KMS-11 (cell line): ENCODE measurements at regions not wholly inside any gene's neighbourhood (a gene's known extent, or its start where the extent isn't known, plus 50 kb on each side); places are given as distances from the start of the nearest gene placed in this dataset.

Experiments used
- H2AFZ ChIP-seq: fragments of 200-600 bp; sonication (generic); 2 replicates; pipeline ENCODE4 v1.6.1; 2016; ENCODE audit warnings: antibody characterized with exemption, mixed run types, low read depth
- H3K27ac ChIP-seq: fragments of 200-600 bp; sonication (generic); 2 replicates; pipeline ENCODE4 v1.6.1; 2016; ENCODE audit warnings: mild to moderate bottlenecking, mixed run types
- H3K27me3 ChIP-seq: fragments of 200-600 bp; sonication (generic); 2 replicates; pipeline ENCODE4 v1.6.1; 2017; ENCODE audit warnings: mild to moderate bottlenecking, low read depth, mixed run types, moderate library complexity; ENCODE audit not compliant: insufficient read depth
- H3K36me3 ChIP-seq: fragments of 200-600 bp; sonication (generic); 2 replicates; pipeline ENCODE4 v1.6.1; 2017; ENCODE audit warnings: mild to moderate bottlenecking, mixed run types; ENCODE audit not compliant: insufficient read depth
- H3K4me1 ChIP-seq: fragments of 200-600 bp; sonication (generic); 2 replicates; pipeline ENCODE4 v1.6.1; 2016; ENCODE audit warnings: mild to moderate bottlenecking, low read depth, mixed run types; ENCODE audit not compliant: poor library complexity, severe bottlenecking
- H3K4me2 ChIP-seq: fragments of 200-600 bp; sonication (generic); 2 replicates; pipeline ENCODE4 v1.7.0; 2016; ENCODE audit warnings: mild to moderate bottlenecking, mixed run types
- H3K4me3 ChIP-seq: fragments of 200-600 bp; sonication (generic); IDR thresholded peaks from 2 replicates; pipeline ENCODE4 v1.6.1; 2017; ENCODE audit warnings: low read depth, low read length, mixed read lengths; ENCODE audit not compliant: insufficient read depth
- H3K79me2 ChIP-seq: fragments of 200-600 bp; sonication (generic); 2 replicates; pipeline ENCODE4 v1.6.1; 2016; ENCODE audit warnings: low read depth, mixed run types; ENCODE audit not compliant: insufficient read depth
- H3K9ac ChIP-seq: fragments of 200-600 bp; sonication (generic); 2 replicates; pipeline ENCODE4 v1.6.1; 2016; ENCODE audit warnings: mild to moderate bottlenecking, mixed run types
- H4K20me1 ChIP-seq: fragments of 200-600 bp; sonication (generic); 2 replicates; pipeline ENCODE4 v1.6.1; 2016; ENCODE audit warnings: mild to moderate bottlenecking, mixed run types; ENCODE audit not compliant: insufficient read depth
- TF ChIP-seq, protein P1 (sequence below): fragments of 200-600 bp; sonication (generic); conservative IDR thresholded peaks from 2 replicates; pipeline ENCODE4 v1.6.1; 2017; ENCODE audit warnings: low read depth, mild to moderate bottlenecking, antibody characterized with exemption, low read length, moderate library complexity, mixed read lengths

DNA sequence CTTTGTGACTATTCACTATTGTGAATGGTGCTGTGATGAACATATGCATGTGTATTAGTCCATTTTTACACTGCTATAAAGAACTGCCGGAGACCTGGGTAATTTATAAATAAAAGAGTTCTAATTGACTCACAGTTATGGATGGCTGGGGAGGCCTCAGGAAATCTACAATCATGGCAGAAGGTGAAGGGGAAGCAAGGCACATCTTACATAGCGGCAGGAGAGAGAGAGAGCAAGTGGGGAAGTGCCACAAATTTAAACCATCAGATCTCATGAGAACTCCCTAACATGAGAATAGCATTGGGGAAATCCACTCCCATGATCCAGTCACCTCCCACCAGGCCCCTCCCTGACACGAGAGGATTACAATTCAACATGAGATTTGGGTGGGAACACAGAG, 90.8 kb downstream of the ATP23 start:
- Histone ChIP-seq H3K9ac (no peak overlapping the region), H4K20me1 (no peaks in the 10 kb centered on the region), H2AFZ (no peak overlapping the region), H3K4me2 (no peak overlapping the region), H3K27ac (no peak overlapping the region), H3K4me3 (no peak overlapping the region), H3K79me2 (no peaks in the 10 kb centered on the region), H3K36me3 (no peaks in the 10 kb centered on the region), H3K4me1 (no peaks in the 10 kb centered on the region), H3K27me3 (no peaks in the 10 kb centered on the region)
- TF ChIP-seq, protein P1, sequence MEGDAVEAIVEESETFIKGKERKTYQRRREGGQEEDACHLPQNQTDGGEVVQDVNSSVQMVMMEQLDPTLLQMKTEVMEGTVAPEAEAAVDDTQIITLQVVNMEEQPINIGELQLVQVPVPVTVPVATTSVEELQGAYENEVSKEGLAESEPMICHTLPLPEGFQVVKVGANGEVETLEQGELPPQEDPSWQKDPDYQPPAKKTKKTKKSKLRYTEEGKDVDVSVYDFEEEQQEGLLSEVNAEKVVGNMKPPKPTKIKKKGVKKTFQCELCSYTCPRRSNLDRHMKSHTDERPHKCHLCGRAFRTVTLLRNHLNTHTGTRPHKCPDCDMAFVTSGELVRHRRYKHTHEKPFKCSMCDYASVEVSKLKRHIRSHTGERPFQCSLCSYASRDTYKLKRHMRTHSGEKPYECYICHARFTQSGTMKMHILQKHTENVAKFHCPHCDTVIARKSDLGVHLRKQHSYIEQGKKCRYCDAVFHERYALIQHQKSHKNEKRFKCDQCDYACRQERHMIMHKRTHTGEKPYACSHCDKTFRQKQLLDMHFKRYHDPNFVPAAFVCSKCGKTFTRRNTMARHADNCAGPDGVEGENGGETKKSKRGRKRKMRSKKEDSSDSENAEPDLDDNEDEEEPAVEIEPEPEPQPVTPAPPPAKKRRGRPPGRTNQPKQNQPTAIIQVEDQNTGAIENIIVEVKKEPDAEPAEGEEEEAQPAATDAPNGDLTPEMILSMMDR = no peak

DNA sequence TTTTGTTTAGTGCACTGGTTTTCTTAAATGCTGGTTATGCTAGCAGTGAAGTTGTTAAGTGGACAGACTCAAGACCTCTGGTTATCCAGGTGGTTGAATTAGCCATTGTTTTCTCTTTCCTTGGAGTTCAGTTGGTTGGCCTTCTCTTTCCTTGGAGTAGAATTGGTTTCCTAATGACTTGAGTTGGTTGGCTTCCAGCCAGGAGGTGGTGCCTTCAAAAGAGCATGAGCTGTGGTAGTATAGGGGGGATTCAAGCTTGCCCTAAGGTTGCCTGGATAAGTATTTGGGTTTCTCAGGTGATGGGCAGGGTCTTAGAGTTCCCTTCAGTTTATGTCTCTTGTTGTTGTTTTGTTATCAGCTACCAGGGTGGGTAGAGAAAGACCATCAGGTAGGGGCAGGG, 92.5 kb downstream of the ATP23 start:
- Histone ChIP-seq H4K20me1 (no peaks in the 10 kb centered on the region), H3K4me1 (no peaks in the 10 kb centered on the region), H3K79me2 (no peaks in the 10 kb centered on the region), H3K27me3 (no peaks in the 10 kb centered on the region), H3K27ac (no peak overlapping the region), H3K36me3 (no peaks in the 10 kb centered on the region), H3K4me3 (no peak overlapping the region), H3K9ac (no peak overlapping the region), H2AFZ (no peak overlapping the region), H3K4me2 (no peak overlapping the region)
- TF ChIP-seq, protein P1 = no peak

GRCh38 chr12:58034311-58034710, 92.9 kb downstream of the ATP23 start:
- Histone ChIP-seq H3K4me1 (no peaks in the 10 kb centered on the region), H3K4me3 (no peak overlapping the region), H2AFZ (no peak overlapping the region), H3K27ac (no peak overlapping the region), H3K36me3 (no peaks in the 10 kb centered on the region), H3K9ac (no peak overlapping the region), H4K20me1 (no peaks in the 10 kb centered on the region), H3K79me2 (no peaks in the 10 kb centered on the region), H3K4me2 (no peak overlapping the region), H3K27me3 (no peaks in the 10 kb centered on the region)
- TF ChIP-seq, protein P1 = no peak

GRCh38 chr12:58034712-58035111, 93.3 kb downstream of the ATP23 start:
- TF ChIP-seq, protein P1 = no peak
- H3K27ac ChIP-seq = no peak overlapping the region
- H3K9ac ChIP-seq = no peak overlapping the region
- no peak overlapping the region for H3K4me3 ChIP-seq
- H3K36me3 ChIP-seq = no peaks in the 10 kb centered on the region
- no peaks in the 10 kb centered on the region for H4K20me1 ChIP-seq
- H3K4me1 ChIP-seq = no peaks in the 10 kb centered on the region
- no peaks in the 10 kb centered on the region for H3K27me3 ChIP-seq
- H2AFZ ChIP-seq = no peak overlapping the region
- H3K4me2 ChIP-seq = no peak overlapping the region
- no peaks in the 10 kb centered on the region for H3K79me2 ChIP-seq
